Spleen (tissue), 11 donors: ENCODE measurements at regions not wholly inside any gene's neighbourhood (a gene's known extent, or its start where the extent isn't known, plus 50 kb on each side); places are given as distances from the start of the nearest gene placed in this dataset.
A peak's percentile ranks its signal among the peaks of the same experiment; 100 is the strongest.

ENCODE experiments used
- DNase-seq: peaks from one replicate; pipeline ENCODE4 v3.0.0-alpha.2; 2020
- H3K27ac ChIP-seq, 8 donors: fragments of 200-600 bp; sonication (generic) in 7 of 8; 1 replicate in 4 of 8; 2 replicates in 4 of 8; pipeline versions ENCODE4 v1.5.0 to v1.8.0; 2016 to 2021; ENCODE audit warnings: inconsistent platforms in 4 of 8, mild to moderate bottlenecking in 4 of 8, moderate library complexity in 1 of 8
- H3K27me3 ChIP-seq, 7 donors: fragments of 200-600 bp; sonication (generic) in 6 of 7; replicated peaks in 1 of 7; 1 replicate in 4 of 7; 2 replicates in 3 of 7; pipeline versions ENCODE4 v1.5.0 to v1.8.0; 2016 to 2021; ENCODE audit warnings: inconsistent platforms in 3 of 7, mild to moderate bottlenecking in 1 of 7
- H3K36me3 ChIP-seq, 6 donors: fragments of 200-600 bp; sonication (generic) in 5 of 6; 1 replicate in 4 of 6; 2 replicates in 2 of 6; pipeline versions ENCODE4 v1.5.0 to v1.8.0; 2016 to 2021; ENCODE audit warnings: inconsistent platforms in 2 of 6
- H3K4me1 ChIP-seq, 6 donors: fragments of 200-600 bp; sonication (generic) in 5 of 6; 1 replicate in 3 of 6; 2 replicates in 3 of 6; pipeline versions ENCODE4 v1.5.0 to v1.8.0; 2016 to 2021; ENCODE audit warnings: inconsistent platforms in 3 of 6
- H3K4me3 ChIP-seq, 8 donors: fragments of 200-600 bp; sonication (generic) in 7 of 8; 1 replicate in 4 of 8; 2 replicates in 4 of 8; pipeline versions ENCODE4 v1.5.0 to v1.8.0; 2016 to 2021; ENCODE audit warnings: inconsistent platforms in 4 of 8, mild to moderate bottlenecking in 4 of 8, moderate library complexity in 2 of 8
- H3K9me3 ChIP-seq, 8 donors: fragments of 200-600 bp; sonication (generic) in 7 of 8; 1 replicate in 4 of 8; 2 replicates in 4 of 8; pipeline versions ENCODE4 v1.5.0 to v1.8.0; 2016 to 2021; ENCODE audit warnings: inconsistent platforms in 4 of 8
- POLR2A ChIP-seq, 3 donors: fragments of 450-650 bp; IDR thresholded peaks; one replicate each; pipeline ENCODE4 v1.5.1; 2017; ENCODE audit warnings: antibody characterized with exemption in 3 of 3, mild to moderate bottlenecking in 1 of 3
- POLR2AphosphoS5 ChIP-seq, 3 donors: sonication (generic); formaldehyde crosslinking; IDR thresholded peaks; one replicate each; pipeline ENCODE4 v1.5.1; 2017; ENCODE audit warnings: antibody characterized with exemption in 3 of 3
- WGBS, 5 donors: extraction: QIAGEN DNeasy Blood & Tissue Kit in 3 of 5; methylation state at CpG; one replicate each; pipeline versions ENCODE4 v1.1.5 to v1.1.7; 2013 to 2018; 5-methylcytosine and 5-hydroxymethylcytosine counted together
- intact Hi-C: fragments of 100-400 bp; cut with DNase I; formaldehyde crosslinking; loops from one replicate; pipeline ENCODE4 v1.15.0; 2023; ENCODE audit warnings: low total_unique reads
- TF ChIP-seq, protein P1 (sequence below), 11 experiments: fragments of 200-600 bp in 7 of 11; fragments of 450-650 bp in 4 of 11; sonication (generic) in 4 of 11; IDR thresholded peaks in 8 of 11; conservative IDR thresholded peaks in 3 of 11; 1 replicate in 7 of 11; 2 replicates in 4 of 11; pipeline versions ENCODE4 v1.4.0 to v1.8.0; 2016 to 2021; ENCODE audit warnings: antibody characterized with exemption in 11 of 11, inconsistent platforms in 4 of 11, mild to moderate bottlenecking in 1 of 11
- donor health status: healthy with polysubstance abuse.
- donor health status: DM: no; HTN: no; CAD: no; lungs with moderate emphysema.
- donor health status: DM: no; HTN: no; CAD: no.
- donor health status: Bipolar disorder and iron deficiency.
- donor health status: healthy.
- donor health status: DM: no; HTN: no; CAD: no.
- donor health status: DM: yes; HTN: yes; CAD: no.

DNA sequence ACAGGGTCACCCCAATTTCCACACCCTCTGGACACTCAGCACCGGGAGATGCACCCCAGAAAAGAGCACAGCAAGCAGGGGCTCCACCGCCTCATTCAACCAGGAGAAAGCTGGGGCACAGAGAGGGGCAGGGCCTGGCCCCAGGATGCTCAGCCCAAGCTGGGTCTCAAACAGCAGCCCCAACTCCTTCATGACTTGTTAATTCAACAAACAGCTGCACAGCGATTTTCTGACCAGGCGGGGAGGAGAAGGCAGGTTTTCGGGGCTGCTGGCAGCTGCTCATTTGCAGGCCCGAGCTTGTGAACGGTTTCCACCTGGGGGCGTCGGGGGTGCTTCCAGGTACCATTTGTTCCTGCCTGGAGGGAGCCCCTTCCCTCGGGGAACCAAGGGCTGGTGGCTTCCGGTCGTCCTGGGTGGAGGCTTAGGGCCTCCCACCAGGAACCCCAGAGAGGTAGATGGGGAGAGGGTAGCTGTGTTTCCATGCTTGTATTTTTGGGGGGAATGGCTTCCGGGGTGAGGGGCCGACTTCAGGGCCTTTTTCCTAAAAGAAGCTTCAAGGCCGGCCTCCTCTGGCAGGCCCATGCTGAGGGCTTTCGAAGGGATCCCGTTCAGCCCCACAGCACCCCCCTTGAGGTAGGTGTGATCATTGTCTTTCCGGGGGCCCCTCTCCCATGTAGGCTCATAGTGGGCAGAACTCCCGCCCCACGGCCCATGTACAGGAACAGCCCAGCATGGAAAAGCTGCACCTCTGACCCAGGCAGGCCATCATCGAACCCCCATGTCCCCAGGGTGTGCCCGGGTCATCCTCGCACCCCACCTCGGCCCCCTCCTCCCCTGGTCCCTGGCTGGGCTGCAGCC is 191.6 kb upstream of the GSE1 start:
- peaks cover 0 to 20% (median 11%) of the 10 kb centered on the region in 6 donors for H3K4me1 ChIP-seq
- peak; percentile 60 for DNase-seq
- H3K9me3 ChIP-seq, result no peaks in the 10 kb centered on the region
- no peaks in the 10 kb centered on the region for H3K36me3 ChIP-seq
- no peaks in the 10 kb centered on the region for H3K27me3 ChIP-seq
- intact Hi-C loops, result loop anchor here (5.0 kb wide), 1 partner anchor 191 kb away; the partner anchor contains the start of gene GSE1
- H3K27ac ChIP-seq, result no peak overlapping the region
- TF ChIP-seq POLR2A (IDR thresholded peaks at IDR 0.05), result no peak
- TF ChIP-seq, protein P1, sequence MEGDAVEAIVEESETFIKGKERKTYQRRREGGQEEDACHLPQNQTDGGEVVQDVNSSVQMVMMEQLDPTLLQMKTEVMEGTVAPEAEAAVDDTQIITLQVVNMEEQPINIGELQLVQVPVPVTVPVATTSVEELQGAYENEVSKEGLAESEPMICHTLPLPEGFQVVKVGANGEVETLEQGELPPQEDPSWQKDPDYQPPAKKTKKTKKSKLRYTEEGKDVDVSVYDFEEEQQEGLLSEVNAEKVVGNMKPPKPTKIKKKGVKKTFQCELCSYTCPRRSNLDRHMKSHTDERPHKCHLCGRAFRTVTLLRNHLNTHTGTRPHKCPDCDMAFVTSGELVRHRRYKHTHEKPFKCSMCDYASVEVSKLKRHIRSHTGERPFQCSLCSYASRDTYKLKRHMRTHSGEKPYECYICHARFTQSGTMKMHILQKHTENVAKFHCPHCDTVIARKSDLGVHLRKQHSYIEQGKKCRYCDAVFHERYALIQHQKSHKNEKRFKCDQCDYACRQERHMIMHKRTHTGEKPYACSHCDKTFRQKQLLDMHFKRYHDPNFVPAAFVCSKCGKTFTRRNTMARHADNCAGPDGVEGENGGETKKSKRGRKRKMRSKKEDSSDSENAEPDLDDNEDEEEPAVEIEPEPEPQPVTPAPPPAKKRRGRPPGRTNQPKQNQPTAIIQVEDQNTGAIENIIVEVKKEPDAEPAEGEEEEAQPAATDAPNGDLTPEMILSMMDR (IDR thresholded peaks at IDR 0.05 in 8 of 11, conservative IDR thresholded peaks at IDR 0.05 in 3 of 11), result no peak
- no peak for TF ChIP-seq POLR2AphosphoS5 (IDR thresholded peaks at IDR 0.05)
- 84 to 92% (median 88%) methylated on average over 15 to 24 of the region's 24 CpGs for WGBS, 5 donors
- no peak overlapping the region for H3K4me3 ChIP-seq

GRCh38 chr16:85422196-85422631 is 190.9 kb upstream of the GSE1 start:
- TF ChIP-seq POLR2A (IDR thresholded peaks at IDR 0.05) (no peak), POLR2AphosphoS5 (IDR thresholded peaks at IDR 0.05) (no peak)
- TF ChIP-seq, protein P1 (IDR thresholded peaks at IDR 0.05 in 8 of 11, conservative IDR thresholded peaks at IDR 0.05 in 3 of 11), result no peak
- Histone ChIP-seq H3K4me1 (peaks cover 0 to 19% (median 11%) of the 10 kb centered on the region in 6 donors), H3K27me3 (no peaks in the 10 kb centered on the region), H3K4me3 (no peak overlapping the region), H3K9me3 (no peaks in the 10 kb centered on the region), H3K27ac (no peak overlapping the region), H3K36me3 (no peaks in the 10 kb centered on the region)
- 30 to 67% (median 52%) methylated on average over 16 of the region's 16 CpGs for WGBS, 5 donors
- intact Hi-C loops, result loop anchor here (5.0 kb wide), 1 partner anchor 190 kb away; the partner anchor contains the start of gene GSE1
- peak; percentile 66 for DNase-seq

GRCh38 chr16:85422632-85423550 is 190.2 kb upstream of the GSE1 start:
- peak; percentile 72 for DNase-seq
- Histone ChIP-seq H3K4me1 (peaks cover 0 to 19% (median 11%) of the 10 kb centered on the region in 6 donors), H3K27ac (no peak overlapping the region), H3K27me3 (peaks cover 0 to 1% (median 0%) of the 10 kb centered on the region in 7 donors), H3K36me3 (no peaks in the 10 kb centered on the region), H3K9me3 (no peaks in the 10 kb centered on the region), H3K4me3 (no peak overlapping the region)
- 80 to 90% (median 86%) methylated on average over 15 to 23 of the region's 23 CpGs for WGBS, 5 donors
- TF ChIP-seq, protein P1 (IDR thresholded peaks at IDR 0.05 in 8 of 11, conservative IDR thresholded peaks at IDR 0.05 in 3 of 11), result no peak
- TF ChIP-seq POLR2AphosphoS5 (IDR thresholded peaks at IDR 0.05), result no peak
- no peak for TF ChIP-seq POLR2A (IDR thresholded peaks at IDR 0.05)
- intact Hi-C loops, result loop anchor here (5.0 kb wide), 1 partner anchor 189 kb away; the partner anchor contains the start of gene GSE1
